Epidermal melanocyte (primary cell): ENCODE measurements at regions not wholly inside any gene's neighbourhood (a gene's known extent, or its start where the extent isn't known, plus 50 kb on each side); places are given as distances from the start of the nearest gene placed in this dataset.

Experiments used
- DNase-seq: peaks from one replicate; pipeline ENCODE4 v3.0.0; 2011; ENCODE audit warnings: low spot score; ENCODE audit not compliant: insufficient read length

- no peak for DNase-seq
Measured at GRCh38 chr17:65407017-65407416, 154.4 kb downstream of the AXIN2 start.

GRCh38 chr17:65406552-65406951 is 154.9 kb downstream of the AXIN2 start:
- no peak for DNase-seq

GRCh38 chr17:65405563-65405962 is 155.9 kb downstream of the AXIN2 start:
- DNase-seq, result no peak

- DNase-seq, result no peak
Measured at GRCh38 chr17:65404761-65405160, 156.7 kb downstream of the AXIN2 start.

- DNase-seq, result no peak
Measured at GRCh38 chr17:65403626-65404025, 157.8 kb downstream of the AXIN2 start.

GRCh38 chr17:65402513-65403496 is 158.6 kb downstream of the AXIN2 start:
- no peak for DNase-seq

- DNase-seq, result no peak
Measured at GRCh38 chr17:65401561-65401960, 159.9 kb downstream of the AXIN2 start.

- no peak for DNase-seq
Measured at GRCh38 chr17:65400701-65401100, 160.7 kb downstream of the AXIN2 start.

GRCh38 chr17:65398040-65398787 is 163.2 kb downstream of the AXIN2 start:
- DNase-seq, result no peak

- no peak for DNase-seq
Measured at GRCh38 chr17:65395924-65396323, 165.5 kb downstream of the AXIN2 start.

- DNase-seq, result no peak
Measured at GRCh38 chr17:65394811-65395472, 166.5 kb downstream of the AXIN2 start.

GRCh38 chr17:65393514-65393913 is 167.9 kb downstream of the AXIN2 start:
- DNase-seq, result no peak

- DNase-seq, result no peak
Measured at GRCh38 chr17:65389949-65390348, 171.5 kb downstream of the AXIN2 start.

- DNase-seq, result no peak
Measured at GRCh38 chr17:65389426-65389825, 172.0 kb downstream of the AXIN2 start.

GRCh38 chr17:65388911-65389310 is 172.5 kb downstream of the AXIN2 start:
- peak; percentile 48 for DNase-seq

GRCh38 chr17:65387322-65387721 is 174.1 kb downstream of the AXIN2 start:
- no peak for DNase-seq

GRCh38 chr17:65385726-65386125 is 175.7 kb downstream of the AXIN2 start:
- no peak for DNase-seq

- DNase-seq, result no peak
Measured at GRCh38 chr17:65385071-65385470, 176.4 kb downstream of the AXIN2 start.

- DNase-seq, result no peak
Measured at GRCh38 chr17:65381152-65381551, 180.3 kb downstream of the AXIN2 start.

GRCh38 chr17:65374966-65375365 is 186.5 kb downstream of the AXIN2 start:
- no peak for DNase-seq

GRCh38 chr17:65371702-65372101 is 189.7 kb downstream of the AXIN2 start:
- DNase-seq, result no peak

- DNase-seq, result no peak
Measured at GRCh38 chr17:65370669-65371131, 190.7 kb downstream of the AXIN2 start.
